GM12878 (cell line): ENCODE measurements at regions not wholly inside any gene's neighbourhood (a gene's known extent, or its start where the extent isn't known, plus 50 kb on each side); places are given as distances from the start of the nearest gene placed in this dataset.
"Not testable (repeated sequence)": the region's sequence is repeated elsewhere in the genome, so short reads cannot be mapped to it uniquely, and the experiment has no call there.

Experiments
- ATAC-seq: fragments of 200-7000 bp; cut with Tn5 transposase; 3 replicates; pipeline ENCODE4 v1.9.1; 2020; ENCODE audit warnings: mild to moderate bottlenecking, moderate library complexity
- BruUV-seq: library from RNA; stranded (reverse); fragments of 400-500 nt; replicated peaks from 2 replicates; lab custom pipeline; 2021; lab: Mats Ljungman, UMichigan
- CTCF ChIA-PET: fragments of 300-600 bp; sonication (Branson Sonifier 250); formaldehyde crosslinking; extraction: SDS; loops from one replicate; lab custom pipeline; 2021; ENCODE audit warnings: inconsistent platforms; lab: Yijun Ruan, JAX
- POLR2A ChIA-PET: fragments of 350-600 bp; formaldehyde crosslinking; extraction: SDS; loops from one replicate; lab custom pipeline; 2021; ENCODE audit warnings: inconsistent platforms; lab: Charles Lee
- RAD21 ChIA-PET: fragments of 300-600 bp; sonication (Branson Sonifier 250); formaldehyde crosslinking; loops from one replicate; lab custom pipeline; 2023; ENCODE audit warnings: antibody characterized with exemption; ENCODE audit not compliant: unreplicated experiment; lab: Charles Lee
- SMC1A ChIA-PET: fragments of 300-600 bp; sonication (Branson Sonifier 250); formaldehyde crosslinking; loops from one replicate; lab custom pipeline; 2023; ENCODE audit not compliant: unreplicated experiment, uncharacterized antibody; lab: Charles Lee
- DNase-seq: peaks from one replicate; pipeline ENCODE4 v3.0.0-alpha.2; 2011; ENCODE audit warnings: low read depth, low spot score
- FAIRE-seq: peaks from 3 replicates; lab custom pipeline; 2011; peaks lifted over from hg19 to GRCh38; lab: Jason Lieb, UNC
- H2AFZ ChIP-seq: 2 replicates; pipeline ENCODE4 v1.6.0; 2011; ENCODE audit warnings: low read depth, low read length, control low read depth; ENCODE audit not compliant: control insufficient read depth
- H3K27ac ChIP-seq: 2 replicates; pipeline ENCODE4 v1.5.1; 2011; ENCODE audit warnings: control low read depth; ENCODE audit not compliant: control insufficient read depth, insufficient read depth
- H3K27me3 ChIP-seq, 2 experiments: replicated peaks in 1 of 2; 2 replicates each; pipeline versions ENCODE4 v1.6.0 to v1.6.1; 2011; ENCODE audit warnings: low read length in 1 of 2; ENCODE audit not compliant: control insufficient read depth in 2 of 2, insufficient read depth in 2 of 2
- H3K36me3 ChIP-seq, 2 experiments: 2 replicates each; pipeline ENCODE4 v1.5.1; 2011; ENCODE audit warnings: low read length in 1 of 2; ENCODE audit not compliant: control insufficient read depth in 2 of 2, insufficient read depth in 2 of 2
- H3K4me1 ChIP-seq: 2 replicates; pipeline ENCODE4 v1.6.1; 2011; ENCODE audit warnings: mild to moderate bottlenecking, low read length, moderate library complexity, mixed read lengths; ENCODE audit not compliant: control insufficient read depth, insufficient read depth
- H3K4me2 ChIP-seq: 2 replicates; pipeline ENCODE4 v1.6.0; 2011; ENCODE audit warnings: control low read depth; ENCODE audit not compliant: control insufficient read depth, insufficient read depth
- H3K4me3 ChIP-seq: fragments of 200-600 bp; sonication (generic); 2 replicates; pipeline ENCODE4 v1.5.1; 2016
- H3K79me2 ChIP-seq: 2 replicates; pipeline ENCODE4 v1.6.0; 2011; ENCODE audit warnings: low read length; ENCODE audit not compliant: control insufficient read depth, insufficient read depth
- H3K9ac ChIP-seq: 2 replicates; pipeline ENCODE4 v1.8.0; 2011; ENCODE audit warnings: low read length, control low read depth, mixed read lengths; ENCODE audit not compliant: control insufficient read depth, insufficient read depth
- H3K9me3 ChIP-seq: replicated peaks from 3 replicates; pipeline ENCODE4 v1.5.1; 2011; ENCODE audit warnings: mild to moderate bottlenecking, low read length; ENCODE audit not compliant: control insufficient read depth, insufficient read depth
- H4K20me1 ChIP-seq: 2 replicates; pipeline ENCODE4 v1.6.0; 2011; ENCODE audit not compliant: control insufficient read depth, insufficient read depth
- POU2F2 ChIP-seq: IDR thresholded peaks from 3 replicates; pipeline ENCODE4 v1.6.1; 2011; ENCODE audit warnings: low read depth, mild to moderate bottlenecking, low read length, borderline replicate concordance
- PRDM15 ChIP-seq: fragments of 450-650 bp; formaldehyde crosslinking; IDR thresholded peaks from 2 replicates; pipeline ENCODE4 v1.4.0; 2020; ENCODE audit warnings: mild to moderate bottlenecking, moderate library complexity
- RFX5 ChIP-seq: IDR thresholded peaks from 2 replicates; pipeline ENCODE4 v1.6.1; 2011; ENCODE audit warnings: low read depth, low read length, improper control_type of control experiment
- SMAD5 ChIP-seq: IDR thresholded peaks from 2 replicates; pipeline ENCODE4 v1.6.1; 2016; ENCODE audit warnings: antibody characterized with exemption, low read depth
- SMARCA5 ChIP-seq: fragments of 450-650 bp; IDR thresholded peaks from 2 replicates; pipeline ENCODE4 v1.6.1; 2017; ENCODE audit warnings: mild to moderate bottlenecking
- TBL1XR1 ChIP-seq: IDR thresholded peaks from 2 replicates; pipeline ENCODE4 v1.6.1; 2012; ENCODE audit warnings: low read depth, low read length, improper control_type of control experiment
- WGBS: methylation state at CpG from one replicate; pipeline ENCODE4 v1.1.6; 2016; ENCODE audit warnings: low lambda C conversion rate; ENCODE audit not compliant: insufficient replicate concordance, insufficient coverage; ENCODE audit errors: missing lambda C conversion rate; 5-methylcytosine and 5-hydroxymethylcytosine counted together
- in situ Hi-C: fragments of 300-500 bp; cut with MboI; formaldehyde crosslinking; loops from 9 replicates; pipeline ENCODE4 v1.14.3; 2018; ENCODE audit warnings: mixed read lengths
- intact Hi-C: fragments of 100-400 bp; cut with micrococcal nuclease; formaldehyde crosslinking; loops from one replicate; pipeline ENCODE4 v1.14.2; 2022; ENCODE audit not compliant: unreplicated experiment

- no peak for TF ChIP-seq SMARCA5
- no peak for TF ChIP-seq SMAD5
- TF ChIP-seq RFX5, result no peak
- TF ChIP-seq TBL1XR1, result no peak
- no peak for TF ChIP-seq POU2F2
- TF ChIP-seq PRDM15 (CRISPR knock-in tag), result no peak
- ChIA-PET RAD21 (no interaction called here), SMC1A (interaction anchor here (1.1 kb wide), 1 partner anchor 30 kb away, joined by 3 read pairs; no protein-coding TSS in a partner anchor), CTCF (no interaction called here), POLR2A (no interaction called here)
- intact Hi-C loops (no loop called here), in situ Hi-C loops (no loop called here)
- no peak for DNase-seq
- Histone ChIP-seq H2AFZ (no peak overlapping the region), H3K79me2 (no peaks in the 10 kb centered on the region), H3K27me3 (no peaks in the 10 kb centered on the region), H3K27ac (no peak overlapping the region), H4K20me1 (no peaks in the 10 kb centered on the region), H3K4me2 (no peak overlapping the region), H3K4me3 (no peak overlapping the region), H3K9ac (no peak overlapping the region), H3K4me1 (no peaks in the 10 kb centered on the region), H3K36me3 (no peaks in the 10 kb centered on the region), H3K9me3 (no peaks in the 10 kb centered on the region; the same call in 2 of the 3 replicates)
- no TSS peak for BruUV-seq
- FAIRE-seq, result no peak
- WGBS, result 45% methylated on average over 7 of the region's 7 CpGs
- no peak for ATAC-seq
These were observed 1297.8 kb downstream of the TBC1D22A start for GRCh38 chr22:48060266-48060665.

- not testable (repeated sequence) for BruUV-seq
- 100% methylated on average over 3 of the region's 4 CpGs for WGBS
These were observed 1297.1 kb downstream of the TBC1D22A start for GRCh38 chr22:48059521-48059920.

More at GRCh38 chr22:48059521-48059920, 1297.1 kb downstream of the TBC1D22A start:
- in situ Hi-C loops, H3K9ac ChIP-seq, H4K20me1 ChIP-seq, intact Hi-C loops, RAD21 ChIA-PET, H2AFZ ChIP-seq, H3K27ac ChIP-seq, CTCF ChIA-PET, H3K79me2 ChIP-seq, POLR2A ChIA-PET, FAIRE-seq, ATAC-seq, H3K36me3 ChIP-seq, DNase-seq, H3K4me1 ChIP-seq, H3K9me3 ChIP-seq, H3K4me2 ChIP-seq, H3K4me3 ChIP-seq, H3K27me3 ChIP-seq: not testable (repeated sequence)
- SMC1A ChIA-PET, result interaction anchor here (1.1 kb wide), 1 partner anchor 31 kb away, joined by 3 read pairs; no protein-coding TSS in a partner anchor
